ENCODE measurements at regions not wholly inside any gene's neighbourhood (a gene's known extent, or its start where the extent isn't known, plus 50 kb on each side); places are given as distances from the start of the nearest gene placed in this dataset.

DNA sequence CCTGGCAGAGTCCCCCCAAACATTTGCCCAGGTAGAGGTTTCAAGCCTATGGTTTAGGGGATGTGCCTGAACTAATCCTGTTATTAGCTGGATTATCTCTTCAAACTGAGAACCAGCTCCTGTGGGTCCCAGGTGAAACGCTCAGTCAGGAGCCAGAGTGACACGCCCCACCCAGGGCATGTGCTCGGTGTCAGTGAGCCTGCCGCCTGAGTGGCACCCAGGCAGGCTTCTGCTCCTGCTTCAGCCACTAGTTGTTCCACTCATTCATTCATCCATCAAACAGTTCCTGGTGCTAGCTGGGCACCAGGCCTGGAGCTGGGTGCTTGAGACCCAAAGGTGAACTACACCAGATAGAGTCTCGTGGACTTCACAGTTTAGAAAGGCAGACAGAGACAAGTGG, 129.4 kb upstream of the PITX1 start:
- Histone ChIP-seq H3K27me3 (ENCODE audit: control insufficient read depth, low read length) (no peaks in the 10 kb centered on the region), H3K4me2 (ENCODE audit: low read length) (no peak overlapping the region), H4K20me1 (ENCODE audit: control insufficient read depth, insufficient read depth, low read depth, low read length) (no peaks in the 10 kb centered on the region), H3K4me1 (ENCODE audit: control insufficient read depth, low read length) (no peaks in the 10 kb centered on the region), H3K9me3 (ENCODE audit: control insufficient read depth, insufficient read depth, low read length) (peaks cover 2% of the 10 kb centered on the region; the same call in 1 of the 2 replicates), H3K4me3 (ENCODE audit: low read length) (no peak overlapping the region), H3K79me2 (ENCODE audit: control insufficient read depth, low read length) (no peaks in the 10 kb centered on the region), H3F3A (ENCODE audit: control insufficient read depth, insufficient read depth) (no peaks in the 10 kb centered on the region), H3K9me2 (replicated peaks; ENCODE audit: control insufficient read depth, low read length) (no peaks in the 10 kb centered on the region), H3K27ac (ENCODE audit: low read depth, low read length) (no peak overlapping the region), H3K36me3 (ENCODE audit: control insufficient read depth, low read length) (no peaks in the 10 kb centered on the region)
- no peak for TF ChIP-seq EZH2phosphoT487 (IDR thresholded peaks at IDR 0.05; ENCODE audit: borderline replicate concordance, low read length)
- TF ChIP-seq, protein P1, sequence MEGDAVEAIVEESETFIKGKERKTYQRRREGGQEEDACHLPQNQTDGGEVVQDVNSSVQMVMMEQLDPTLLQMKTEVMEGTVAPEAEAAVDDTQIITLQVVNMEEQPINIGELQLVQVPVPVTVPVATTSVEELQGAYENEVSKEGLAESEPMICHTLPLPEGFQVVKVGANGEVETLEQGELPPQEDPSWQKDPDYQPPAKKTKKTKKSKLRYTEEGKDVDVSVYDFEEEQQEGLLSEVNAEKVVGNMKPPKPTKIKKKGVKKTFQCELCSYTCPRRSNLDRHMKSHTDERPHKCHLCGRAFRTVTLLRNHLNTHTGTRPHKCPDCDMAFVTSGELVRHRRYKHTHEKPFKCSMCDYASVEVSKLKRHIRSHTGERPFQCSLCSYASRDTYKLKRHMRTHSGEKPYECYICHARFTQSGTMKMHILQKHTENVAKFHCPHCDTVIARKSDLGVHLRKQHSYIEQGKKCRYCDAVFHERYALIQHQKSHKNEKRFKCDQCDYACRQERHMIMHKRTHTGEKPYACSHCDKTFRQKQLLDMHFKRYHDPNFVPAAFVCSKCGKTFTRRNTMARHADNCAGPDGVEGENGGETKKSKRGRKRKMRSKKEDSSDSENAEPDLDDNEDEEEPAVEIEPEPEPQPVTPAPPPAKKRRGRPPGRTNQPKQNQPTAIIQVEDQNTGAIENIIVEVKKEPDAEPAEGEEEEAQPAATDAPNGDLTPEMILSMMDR (IDR thresholded peaks at IDR 0.05; ENCODE audit: low read depth, low read length, poor library complexity, severe bottlenecking): no peak

DNA sequence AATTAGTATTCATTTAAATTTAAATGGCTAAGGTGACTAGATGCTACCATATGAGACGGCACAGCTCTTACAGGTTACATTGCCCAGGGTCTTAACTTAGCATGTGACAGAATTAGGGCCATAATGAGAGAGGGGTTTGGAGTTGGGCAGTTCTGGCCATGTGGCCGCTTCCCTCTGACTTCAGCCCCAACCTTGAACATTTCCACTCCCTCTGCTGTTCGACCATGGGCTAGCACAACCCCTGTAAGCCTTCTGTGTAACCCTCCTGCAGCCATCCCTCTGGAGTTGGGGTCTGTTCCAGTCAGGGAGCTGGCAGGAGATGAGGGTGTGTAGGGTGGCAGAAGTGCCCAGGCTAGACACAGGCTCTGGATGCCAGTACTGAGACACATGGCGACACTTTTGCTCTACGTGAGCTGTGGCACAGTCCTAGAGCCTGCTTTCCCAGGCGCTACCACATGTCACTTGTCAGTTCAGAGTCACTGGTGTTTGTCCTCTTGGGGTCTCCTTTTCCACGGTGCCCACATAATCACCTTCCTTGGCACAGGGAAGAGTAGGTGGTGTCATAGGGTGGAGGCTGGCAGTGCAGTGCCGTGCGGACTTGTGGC, 128.7 kb upstream of the PITX1 start:
- Histone ChIP-seq H3K4me1 (ENCODE audit: control insufficient read depth, low read length) (no peaks in the 10 kb centered on the region), H3K4me3 (ENCODE audit: low read length) (no peak overlapping the region), H3F3A (ENCODE audit: control insufficient read depth, insufficient read depth) (no peaks in the 10 kb centered on the region), H4K20me1 (ENCODE audit: control insufficient read depth, insufficient read depth, low read depth, low read length) (no peaks in the 10 kb centered on the region), H3K4me2 (ENCODE audit: low read length) (no peak overlapping the region), H3K9me2 (replicated peaks; ENCODE audit: control insufficient read depth, low read length) (no peaks in the 10 kb centered on the region), H3K36me3 (ENCODE audit: control insufficient read depth, low read length) (no peaks in the 10 kb centered on the region), H3K79me2 (ENCODE audit: control insufficient read depth, low read length) (no peaks in the 10 kb centered on the region), H3K9me3 (ENCODE audit: control insufficient read depth, insufficient read depth, low read length) (peaks cover 3% of the 10 kb centered on the region; the same call in 1 of the 2 replicates), H3K27ac (ENCODE audit: low read depth, low read length) (no peak overlapping the region), H3K27me3 (ENCODE audit: control insufficient read depth, low read length) (no peaks in the 10 kb centered on the region)
- TF ChIP-seq, protein P1 (IDR thresholded peaks at IDR 0.05; ENCODE audit: low read depth, low read length, poor library complexity, severe bottlenecking): no peak
- no peak for TF ChIP-seq EZH2phosphoT487 (IDR thresholded peaks at IDR 0.05; ENCODE audit: borderline replicate concordance, low read length)

DNA sequence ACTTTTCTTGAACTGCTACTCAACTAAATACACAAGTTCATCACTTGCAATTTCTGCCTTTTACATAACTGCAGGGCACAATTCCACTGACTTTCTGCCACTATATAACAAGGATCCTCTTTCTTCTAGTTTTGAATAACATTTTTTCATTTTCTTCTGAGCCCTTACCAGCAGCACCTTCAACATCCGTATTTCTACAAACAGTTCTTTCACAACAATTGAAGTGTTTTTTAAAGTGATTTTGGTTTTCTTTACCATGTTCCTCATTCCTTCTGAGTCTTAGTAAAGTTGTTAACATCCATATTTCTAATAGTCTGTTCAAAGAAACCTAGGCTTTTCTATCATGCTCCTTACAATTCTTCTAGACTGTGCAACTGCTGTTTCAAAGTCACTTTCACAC, 127.2 kb upstream of the PITX1 start:
- no peaks in the 10 kb centered on the region for H3K79me2 ChIP-seq (ENCODE audit: control insufficient read depth, low read length)
- H4K20me1 ChIP-seq (ENCODE audit: control insufficient read depth, insufficient read depth, low read depth, low read length): no peaks in the 10 kb centered on the region
- no peaks in the 10 kb centered on the region for H3F3A ChIP-seq (ENCODE audit: control insufficient read depth, insufficient read depth)
- H3K9me2 ChIP-seq (replicated peaks; ENCODE audit: control insufficient read depth, low read length): no peaks in the 10 kb centered on the region
- H3K27me3 ChIP-seq (ENCODE audit: control insufficient read depth, low read length): no peaks in the 10 kb centered on the region
- H3K4me2 ChIP-seq (ENCODE audit: low read length): no peak overlapping the region
- H3K4me3 ChIP-seq (ENCODE audit: low read length): no peak overlapping the region
- peaks cover 3% of the 10 kb centered on the region; the same call in 1 of the 2 replicates for H3K9me3 ChIP-seq (ENCODE audit: control insufficient read depth, insufficient read depth, low read length)
- TF ChIP-seq EZH2phosphoT487 (IDR thresholded peaks at IDR 0.05; ENCODE audit: borderline replicate concordance, low read length): no peak
- TF ChIP-seq, protein P1 (IDR thresholded peaks at IDR 0.05; ENCODE audit: low read depth, low read length, poor library complexity, severe bottlenecking): no peak
- H3K4me1 ChIP-seq (ENCODE audit: control insufficient read depth, low read length): no peaks in the 10 kb centered on the region
- H3K27ac ChIP-seq (ENCODE audit: low read depth, low read length): no peak overlapping the region
- H3K36me3 ChIP-seq (ENCODE audit: control insufficient read depth, low read length): no peaks in the 10 kb centered on the region
